ENCODE measurements at regions not wholly inside any gene's neighbourhood (a gene's known extent, or its start where the extent isn't known, plus 50 kb on each side); places are given as distances from the start of the nearest gene placed in this dataset.

DNA sequence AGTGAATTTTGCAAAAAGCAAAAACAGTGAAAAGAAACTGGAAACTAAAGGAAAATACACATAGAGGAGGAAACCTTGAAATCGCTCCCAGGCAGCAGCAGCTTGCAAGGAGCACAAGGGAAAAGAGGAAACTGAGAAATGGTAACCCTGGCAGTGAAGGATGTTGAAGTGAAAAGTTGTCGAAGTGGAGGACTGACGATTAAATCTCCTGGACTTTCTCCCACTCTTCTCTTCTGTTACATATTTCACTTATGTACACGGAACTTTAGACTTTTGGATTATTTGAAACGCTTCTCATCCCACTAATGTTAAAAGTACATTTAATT lies 388.8 kb upstream of the USP15 start:
- peak overlapping the region in 1 of 2 experiments; percentile 39 for H3K27ac ChIP-seq (ENCODE audit: insufficient read depth in 1 of 2, low read depth in 1 of 2, low read length in 2 of 2, poor library complexity in 1 of 2, severe bottlenecking in 2 of 2)
- peaks cover 4 to 22% (median 14%) of the 10 kb centered on the region in 4 experiments for H3K4me1 ChIP-seq (ENCODE audit: control extremely low read depth in 1 of 4, control insufficient read depth in 4 of 4, insufficient read depth in 4 of 4, low read length in 3 of 4)
- ChIA-PET CTCF (no interaction called here), POLR2A (no interaction called here)
- DNase-seq: peak in 1 of 3 donors; percentile 2
- no peaks in the 10 kb centered on the region for H3K27me3 ChIP-seq (replicated peaks in 2 of 5; ENCODE audit: control insufficient read depth in 4 of 5, insufficient read depth in 5 of 5, low read length in 4 of 5)
- no peaks in the 10 kb centered on the region for H3K36me3 ChIP-seq (ENCODE audit: control insufficient read depth in 4 of 4, insufficient read depth in 4 of 4, low read length in 3 of 4)
- no peaks in the 10 kb centered on the region for H3K9me3 ChIP-seq (ENCODE audit: control extremely low read depth in 1 of 5, control insufficient read depth in 4 of 5, insufficient read depth in 2 of 5, low read depth in 1 of 5, low read length in 4 of 5)
- WGBS (ENCODE audit: insufficient coverage): 96% methylated on average over 3 of the region's 5 CpGs
- H3K4me3 ChIP-seq (ENCODE audit: control insufficient read depth in 1 of 7, extremely low read depth in 1 of 7, insufficient read depth in 4 of 7, low read depth in 2 of 7, low read length in 6 of 7): no peak overlapping the region

DNA sequence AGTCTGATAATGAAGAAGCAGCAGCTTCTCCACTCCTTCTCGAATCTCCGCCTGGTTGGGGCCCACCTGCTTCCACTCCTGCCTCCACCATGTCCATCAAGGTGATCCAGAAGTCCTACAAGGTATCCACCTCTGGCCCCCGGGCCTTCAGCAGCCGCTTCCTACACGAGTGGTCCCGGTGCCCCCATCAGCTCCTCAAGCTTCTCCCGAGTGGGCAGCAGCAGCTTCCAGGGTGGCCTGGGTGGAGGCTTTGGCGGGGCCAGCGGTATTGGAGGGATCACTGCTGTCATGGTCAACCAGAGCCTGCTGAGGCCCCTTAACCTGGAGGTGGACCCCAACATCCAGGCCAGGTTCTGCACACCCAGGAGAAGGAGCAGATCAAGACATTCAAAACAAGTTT lies 381.0 kb upstream of the USP15 start:
- no peaks in the 10 kb centered on the region for H3K27me3 ChIP-seq (replicated peaks in 2 of 5; ENCODE audit: control insufficient read depth in 4 of 5, insufficient read depth in 5 of 5, low read length in 4 of 5)
- H3K27ac ChIP-seq (ENCODE audit: insufficient read depth in 1 of 2, low read depth in 1 of 2, low read length in 2 of 2, poor library complexity in 1 of 2, severe bottlenecking in 2 of 2): no peak overlapping the region
- no peak for DNase-seq
- ChIA-PET POLR2A (no interaction called here), CTCF (interaction anchor here (0.6 kb wide), 1 partner anchor 59 kb away, joined by 3 read pairs; no protein-coding TSS in a partner anchor)
- H3K36me3 ChIP-seq (ENCODE audit: control insufficient read depth in 4 of 4, insufficient read depth in 4 of 4, low read length in 3 of 4): peaks cover 0 to 9% (median 2%) of the 10 kb centered on the region in 4 experiments
- peaks cover 0 to 2% (median 0%) of the 10 kb centered on the region in 5 experiments for H3K9me3 ChIP-seq (ENCODE audit: control extremely low read depth in 1 of 5, control insufficient read depth in 4 of 5, insufficient read depth in 2 of 5, low read depth in 1 of 5, low read length in 4 of 5)
- H3K4me1 ChIP-seq (ENCODE audit: control extremely low read depth in 1 of 4, control insufficient read depth in 4 of 4, insufficient read depth in 4 of 4, low read length in 3 of 4): no peaks in the 10 kb centered on the region
- no peak overlapping the region for H3K4me3 ChIP-seq (ENCODE audit: control insufficient read depth in 1 of 7, extremely low read depth in 1 of 7, insufficient read depth in 4 of 7, low read depth in 2 of 7, low read length in 6 of 7)
- WGBS (ENCODE audit: insufficient coverage): 98% methylated on average over 9 of the region's 9 CpGs

DNA sequence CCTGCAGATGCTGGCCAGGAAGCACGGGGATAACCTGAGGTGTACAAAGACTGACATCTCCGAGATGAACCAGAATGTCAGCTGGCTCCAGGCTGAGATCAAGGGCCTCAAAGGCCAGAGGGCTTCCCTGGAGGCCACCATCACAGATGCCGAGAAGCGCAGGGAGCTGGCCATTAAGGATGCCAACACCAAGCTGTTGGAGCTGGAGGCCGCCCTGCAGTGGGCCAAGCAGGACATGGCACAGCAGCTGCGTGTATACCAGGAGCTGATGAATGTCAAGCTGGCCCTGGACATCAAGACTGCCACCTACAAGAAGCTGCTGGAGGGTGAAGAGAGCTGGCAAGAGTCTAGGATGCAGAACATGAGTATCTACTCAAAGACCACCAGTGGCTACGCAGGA lies 380.0 kb upstream of the USP15 start:
- Histone ChIP-seq H3K4me3 (ENCODE audit: control insufficient read depth in 1 of 7, extremely low read depth in 1 of 7, insufficient read depth in 4 of 7, low read depth in 2 of 7, low read length in 6 of 7) (no peak overlapping the region), H3K27me3 (replicated peaks in 2 of 5; ENCODE audit: control insufficient read depth in 4 of 5, insufficient read depth in 5 of 5, low read length in 4 of 5) (no peaks in the 10 kb centered on the region), H3K4me1 (ENCODE audit: control extremely low read depth in 1 of 4, control insufficient read depth in 4 of 4, insufficient read depth in 4 of 4, low read length in 3 of 4) (no peaks in the 10 kb centered on the region), H3K27ac (ENCODE audit: insufficient read depth in 1 of 2, low read depth in 1 of 2, low read length in 2 of 2, poor library complexity in 1 of 2, severe bottlenecking in 2 of 2) (no peak overlapping the region), H3K36me3 (ENCODE audit: control insufficient read depth in 4 of 4, insufficient read depth in 4 of 4, low read length in 3 of 4) (peaks cover 0 to 9% (median 2%) of the 10 kb centered on the region in 4 experiments), H3K9me3 (ENCODE audit: control extremely low read depth in 1 of 5, control insufficient read depth in 4 of 5, insufficient read depth in 2 of 5, low read depth in 1 of 5, low read length in 4 of 5) (peaks cover 0 to 2% (median 0%) of the 10 kb centered on the region in 5 experiments)
- POLR2A ChIA-PET: interaction anchor here (0.7 kb wide), 1 partner anchor 80 kb away, joined by 3 read pairs; no protein-coding TSS in a partner anchor
- 87% methylated on average over 7 of the region's 7 CpGs for WGBS (ENCODE audit: insufficient coverage)
- no peak for DNase-seq
- CTCF ChIA-PET: interaction anchor here (1.2 kb wide), 1 partner anchor 35 kb away, joined by 3 read pairs; no protein-coding TSS in a partner anchor

DNA sequence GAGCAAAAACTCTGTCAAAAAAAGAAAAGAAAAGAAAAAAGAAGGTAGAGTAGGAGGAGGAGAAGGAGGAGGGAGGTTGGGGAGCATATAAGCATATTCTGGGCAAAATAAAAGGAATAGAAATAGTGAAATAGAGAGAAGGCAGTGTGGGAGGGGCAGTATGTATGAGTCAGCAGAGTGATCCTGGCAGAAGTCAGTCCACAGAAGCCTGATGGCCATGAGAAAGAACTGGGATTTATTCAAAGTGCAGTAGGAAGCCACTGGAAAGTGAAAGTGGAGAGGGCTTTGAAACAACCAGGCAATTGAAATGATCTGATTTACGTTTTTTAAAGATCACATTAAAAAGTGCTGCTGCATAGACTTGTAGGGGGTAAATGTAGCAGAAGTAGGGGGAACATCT lies 368.6 kb upstream of the USP15 start:
- ChIA-PET POLR2A (no interaction called here), CTCF (no interaction called here)
- Histone ChIP-seq H3K9me3 (ENCODE audit: control extremely low read depth in 1 of 5, control insufficient read depth in 4 of 5, insufficient read depth in 2 of 5, low read depth in 1 of 5, low read length in 4 of 5) (peaks cover 0 to 4% (median 0%) of the 10 kb centered on the region in 5 experiments), H3K4me1 (ENCODE audit: control extremely low read depth in 1 of 4, control insufficient read depth in 4 of 4, insufficient read depth in 4 of 4, low read length in 3 of 4) (no peaks in the 10 kb centered on the region), H3K4me3 (ENCODE audit: control insufficient read depth in 1 of 7, extremely low read depth in 1 of 7, insufficient read depth in 4 of 7, low read depth in 2 of 7, low read length in 6 of 7) (no peak overlapping the region), H3K27ac (ENCODE audit: insufficient read depth in 1 of 2, low read depth in 1 of 2, low read length in 2 of 2, poor library complexity in 1 of 2, severe bottlenecking in 2 of 2) (no peak overlapping the region), H3K36me3 (ENCODE audit: control insufficient read depth in 4 of 4, insufficient read depth in 4 of 4, low read length in 3 of 4) (no peaks in the 10 kb centered on the region), H3K27me3 (replicated peaks in 2 of 5; ENCODE audit: control insufficient read depth in 4 of 5, insufficient read depth in 5 of 5, low read length in 4 of 5) (peaks cover 0 to 2% (median 0%) of the 10 kb centered on the region in 5 experiments)
- DNase-seq: peak in 1 of 3 donors; percentile 6
- 82% methylated on average over 1 of the region's 1 CpG for WGBS (ENCODE audit: insufficient coverage)

DNA sequence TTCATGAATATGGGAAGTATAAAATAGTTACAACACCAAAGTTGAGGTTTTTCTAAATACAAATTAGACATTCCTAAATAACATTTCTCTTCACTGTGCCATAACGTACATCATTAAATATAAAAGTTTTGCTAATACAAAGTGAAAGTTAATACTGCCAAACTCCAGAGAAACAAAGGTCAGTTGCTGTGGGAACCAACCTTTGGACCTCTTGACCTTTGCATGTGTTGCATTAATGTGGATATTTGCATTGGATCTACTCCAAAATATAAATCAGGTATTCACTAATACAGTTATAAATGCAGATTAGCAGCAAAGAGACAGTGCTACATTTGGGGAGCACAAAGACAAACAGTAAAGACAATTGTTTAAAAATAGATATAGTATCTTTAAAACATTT lies 366.0 kb upstream of the USP15 start:
- CTCF ChIA-PET: no interaction called here
- Histone ChIP-seq H3K36me3 (ENCODE audit: control insufficient read depth in 4 of 4, insufficient read depth in 4 of 4, low read length in 3 of 4) (peaks cover 0 to 2% (median 0%) of the 10 kb centered on the region in 4 experiments), H3K27me3 (replicated peaks in 2 of 5; ENCODE audit: control insufficient read depth in 4 of 5, insufficient read depth in 5 of 5, low read length in 4 of 5) (peaks cover 0 to 2% (median 0%) of the 10 kb centered on the region in 5 experiments), H3K4me1 (ENCODE audit: control extremely low read depth in 1 of 4, control insufficient read depth in 4 of 4, insufficient read depth in 4 of 4, low read length in 3 of 4) (no peaks in the 10 kb centered on the region), H3K9me3 (ENCODE audit: control extremely low read depth in 1 of 5, control insufficient read depth in 4 of 5, insufficient read depth in 2 of 5, low read depth in 1 of 5, low read length in 4 of 5) (peaks cover 0 to 19% (median 9%) of the 10 kb centered on the region in 5 experiments), H3K4me3 (ENCODE audit: control insufficient read depth in 1 of 7, extremely low read depth in 1 of 7, insufficient read depth in 4 of 7, low read depth in 2 of 7, low read length in 6 of 7) (no peak overlapping the region), H3K27ac (ENCODE audit: insufficient read depth in 1 of 2, low read depth in 1 of 2, low read length in 2 of 2, poor library complexity in 1 of 2, severe bottlenecking in 2 of 2) (no peak overlapping the region)
- WGBS (ENCODE audit: insufficient coverage): no CpG with 5 or more reads among the region's 1 CpG
- POLR2A ChIA-PET: no interaction called here
- no peak for DNase-seq

DNA sequence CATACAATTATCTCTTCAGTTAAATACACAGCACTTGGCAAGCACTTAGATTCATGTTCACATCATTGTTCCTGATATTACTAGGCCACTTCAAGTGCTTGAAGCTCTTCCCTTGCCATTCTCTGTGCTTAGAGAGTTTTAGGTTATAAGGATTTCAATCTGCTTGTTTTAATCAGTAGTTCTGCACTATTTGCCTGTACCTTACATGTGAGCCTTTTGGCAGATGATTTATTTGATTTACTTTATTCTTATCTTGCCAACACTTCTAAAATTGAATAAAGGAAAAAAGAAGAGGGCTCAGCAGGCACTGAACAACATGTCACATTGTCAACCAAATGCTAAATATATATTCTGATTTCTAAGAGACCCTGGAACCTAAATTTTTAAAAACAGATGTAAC lies 363.8 kb upstream of the USP15 start:
- no peak overlapping the region for H3K4me3 ChIP-seq (ENCODE audit: control insufficient read depth in 1 of 7, extremely low read depth in 1 of 7, insufficient read depth in 4 of 7, low read depth in 2 of 7, low read length in 6 of 7)
- no peak for DNase-seq
- no peaks in the 10 kb centered on the region for H3K4me1 ChIP-seq (ENCODE audit: control extremely low read depth in 1 of 4, control insufficient read depth in 4 of 4, insufficient read depth in 4 of 4, low read length in 3 of 4)
- peaks cover 0 to 8% (median 0%) of the 10 kb centered on the region in 4 experiments for H3K36me3 ChIP-seq (ENCODE audit: control insufficient read depth in 4 of 4, insufficient read depth in 4 of 4, low read length in 3 of 4)
- H3K27me3 ChIP-seq (replicated peaks in 2 of 5; ENCODE audit: control insufficient read depth in 4 of 5, insufficient read depth in 5 of 5, low read length in 4 of 5): peaks cover 0 to 2% (median 0%) of the 10 kb centered on the region in 5 experiments
- ChIA-PET CTCF (no interaction called here), POLR2A (no interaction called here)
- no peak overlapping the region for H3K27ac ChIP-seq (ENCODE audit: insufficient read depth in 1 of 2, low read depth in 1 of 2, low read length in 2 of 2, poor library complexity in 1 of 2, severe bottlenecking in 2 of 2)
- H3K9me3 ChIP-seq (ENCODE audit: control extremely low read depth in 1 of 5, control insufficient read depth in 4 of 5, insufficient read depth in 2 of 5, low read depth in 1 of 5, low read length in 4 of 5): peaks cover 0 to 37% (median 12%) of the 10 kb centered on the region in 5 experiments

DNA sequence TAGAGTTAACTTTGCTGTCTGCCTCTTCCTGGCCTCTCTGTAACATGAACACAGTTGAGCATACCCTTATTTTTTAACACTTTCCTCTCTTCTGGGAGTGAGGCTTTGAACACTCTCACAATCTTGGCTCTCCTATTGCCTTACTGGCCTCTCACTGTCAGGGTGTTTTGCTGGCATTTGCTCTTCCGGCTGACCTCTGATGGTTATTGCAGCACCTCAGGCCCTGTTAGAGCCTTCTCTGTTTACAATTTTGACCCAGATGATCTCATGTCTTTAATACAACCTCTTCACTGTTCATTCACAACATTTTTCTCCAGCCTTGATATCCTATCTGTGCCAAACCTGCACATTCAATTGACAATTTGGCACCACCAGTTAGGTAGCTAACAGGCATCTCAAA lies 357.8 kb upstream of the USP15 start:
- WGBS (ENCODE audit: insufficient coverage): 100% methylated on average over 1 of the region's 1 CpG
- ChIA-PET POLR2A (no interaction called here), CTCF (no interaction called here)

More for the DNA sequence above, 357.8 kb upstream of the USP15 start:
- H3K4me3 ChIP-seq (ENCODE audit: control insufficient read depth in 1 of 7, extremely low read depth in 1 of 7, insufficient read depth in 4 of 7, low read depth in 2 of 7, low read length in 6 of 7): no peak overlapping the region
- H3K9me3 ChIP-seq (ENCODE audit: control extremely low read depth in 1 of 5, control insufficient read depth in 4 of 5, insufficient read depth in 2 of 5, low read depth in 1 of 5, low read length in 4 of 5): peaks cover 0 to 39% (median 12%) of the 10 kb centered on the region in 5 experiments
- peaks cover 0 to 8% (median 0%) of the 10 kb centered on the region in 4 experiments for H3K36me3 ChIP-seq (ENCODE audit: control insufficient read depth in 4 of 4, insufficient read depth in 4 of 4, low read length in 3 of 4)
- no peaks in the 10 kb centered on the region for H3K4me1 ChIP-seq (ENCODE audit: control extremely low read depth in 1 of 4, control insufficient read depth in 4 of 4, insufficient read depth in 4 of 4, low read length in 3 of 4)
- H3K27me3 ChIP-seq (replicated peaks in 2 of 5; ENCODE audit: control insufficient read depth in 4 of 5, insufficient read depth in 5 of 5, low read length in 4 of 5): no peaks in the 10 kb centered on the region
- H3K27ac ChIP-seq (ENCODE audit: insufficient read depth in 1 of 2, low read depth in 1 of 2, low read length in 2 of 2, poor library complexity in 1 of 2, severe bottlenecking in 2 of 2): no peak overlapping the region
- no peak for DNase-seq

Measured in common myeloid progenitor, CD34-positive (primary cell).